Muscle of arm (tissue), 1 donor: ENCODE measurements at regions not wholly inside any gene's neighbourhood (a gene's known extent, or its start where the extent isn't known, plus 50 kb on each side); places are given as distances from the start of the nearest gene placed in this dataset.

Experiments used
- DNase-seq: peaks from one replicate; pipeline ENCODE4 v3.0.0-alpha.2; 2013

GRCh38 chr18:76202322-76202721 lies 292.7 kb downstream of the ZNF516 start:
- DNase-seq, result no peak

GRCh38 chr18:76195601-76196000 lies 299.4 kb downstream of the ZNF516 start:
- no peak for DNase-seq

GRCh38 chr18:76188097-76188496 lies 306.9 kb downstream of the ZNF516 start:
- DNase-seq, result no peak

GRCh38 chr18:76179257-76179656 lies 315.8 kb downstream of the ZNF516 start:
- DNase-seq, result peak; percentile 22

GRCh38 chr18:76177160-76177559 lies 317.9 kb downstream of the ZNF516 start:
- no peak for DNase-seq

- DNase-seq, result peak; percentile 22
These were observed 320.6 kb downstream of the ZNF516 start for GRCh38 chr18:76174451-76174850.

GRCh38 chr18:76169733-76170132 lies 325.3 kb downstream of the ZNF516 start:
- DNase-seq, result no peak

GRCh38 chr18:76167845-76168621 lies 327.0 kb downstream of the ZNF516 start:
- peak; percentile 18 for DNase-seq

- no peak for DNase-seq
These were observed 327.6 kb downstream of the ZNF516 start for GRCh38 chr18:76167410-76167809.

GRCh38 chr18:76162886-76163285 lies 332.2 kb downstream of the ZNF516 start:
- no peak for DNase-seq

- no peak for DNase-seq
These were observed 333.1 kb downstream of the ZNF516 start for GRCh38 chr18:76161983-76162382.

GRCh38 chr18:76153691-76154090 lies 341.4 kb downstream of the ZNF516 start:
- no peak for DNase-seq

GRCh38 chr18:76149734-76150133 lies 345.3 kb downstream of the ZNF516 start:
- DNase-seq, result no peak

GRCh38 chr18:76149284-76149683 lies 345.8 kb downstream of the ZNF516 start:
- no peak for DNase-seq

GRCh38 chr18:76145521-76146376 lies 349.3 kb downstream of the ZNF516 start:
- DNase-seq, result no peak

- no peak for DNase-seq
These were observed 350.2 kb downstream of the ZNF516 start for GRCh38 chr18:76144844-76145243.

GRCh38 chr18:76142611-76143010 lies 352.4 kb downstream of the ZNF516 start:
- peak; percentile 55 for DNase-seq

- DNase-seq, result no peak
These were observed 355.2 kb downstream of the ZNF516 start for GRCh38 chr18:76139844-76140243.

GRCh38 chr18:76137216-76137615 lies 357.8 kb downstream of the ZNF516 start:
- no peak for DNase-seq

- DNase-seq, result no peak
These were observed 358.3 kb downstream of the ZNF516 start for GRCh38 chr18:76136701-76137100.

GRCh38 chr18:76134628-76135027 lies 360.4 kb downstream of the ZNF516 start:
- no peak for DNase-seq

- DNase-seq, result no peak
These were observed 361.2 kb downstream of the ZNF516 start for GRCh38 chr18:76133873-76134272.

GRCh38 chr18:76131738-76132137 lies 363.3 kb downstream of the ZNF516 start:
- no peak for DNase-seq
